Liver (tissue), 8 donors: ENCODE measurements at regions not wholly inside any gene's neighbourhood (a gene's known extent, or its start where the extent isn't known, plus 50 kb on each side); places are given as distances from the start of the nearest gene placed in this dataset.

Source experiments
- DNase-seq: peaks from one replicate; pipeline ENCODE4 v3.0.0-alpha.2; 2017; ENCODE audit warnings: low spot score
- H3K27ac ChIP-seq, 2 donors: one replicate each; pipeline ENCODE4 v1.7.0; 2013; ENCODE audit warnings: inconsistent platforms in 2 of 2, low read length in 2 of 2, control low read depth in 1 of 2, low read depth in 1 of 2, mild to moderate bottlenecking in 1 of 2
- H3K27me3 ChIP-seq, 4 donors: one replicate each; pipeline versions ENCODE4 v1.6.1 to v1.7.0; 2013; ENCODE audit warnings: low read length in 3 of 4, inconsistent platforms in 1 of 4, mild to moderate bottlenecking in 1 of 4, moderate library complexity in 1 of 4; ENCODE audit not compliant: control insufficient read depth in 4 of 4, insufficient read depth in 4 of 4
- H3K36me3 ChIP-seq, 4 donors: one replicate each; pipeline versions ENCODE4 v1.6.1 to v1.7.0; 2013; ENCODE audit warnings: low read length in 3 of 4, mild to moderate bottlenecking in 3 of 4, low read depth in 1 of 4, moderate library complexity in 1 of 4; ENCODE audit not compliant: control insufficient read depth in 4 of 4, insufficient read depth in 3 of 4
- H3K4me1 ChIP-seq, 4 donors: one replicate each; pipeline versions ENCODE4 v1.6.1 to v1.7.0; 2013; ENCODE audit warnings: low read length in 3 of 4, mild to moderate bottlenecking in 3 of 4, moderate library complexity in 1 of 4; ENCODE audit not compliant: control insufficient read depth in 4 of 4, insufficient read depth in 4 of 4
- H3K4me3 ChIP-seq, 3 donors: one replicate each; pipeline versions ENCODE4 v1.6.1 to v1.7.0; 2013; ENCODE audit warnings: low read length in 3 of 3, control low read depth in 1 of 3, low read depth in 1 of 3, mild to moderate bottlenecking in 1 of 3
- H3K9ac ChIP-seq, 2 donors: one replicate each; pipeline ENCODE4 v1.7.0; 2013; ENCODE audit warnings: low read length in 2 of 2, mild to moderate bottlenecking in 2 of 2, moderate library complexity in 2 of 2, control low read depth in 1 of 2, low read depth in 1 of 2
- H3K9me3 ChIP-seq, 4 donors: one replicate each; pipeline versions ENCODE4 v1.6.1 to v1.7.0; 2013; ENCODE audit warnings: low read length in 3 of 4; ENCODE audit not compliant: control insufficient read depth in 4 of 4
- EGR1 ChIP-seq, 2 donors: IDR thresholded peaks; 2 replicates each; pipeline ENCODE4 v1.6.1; 2016 to 2018; ENCODE audit warnings: antibody characterized with exemption in 2 of 2, low read depth in 2 of 2
- FOXA1 ChIP-seq: IDR thresholded peaks from 2 replicates; pipeline ENCODE4 v1.6.1; 2016; ENCODE audit warnings: antibody characterized with exemption
- FOXA2 ChIP-seq: IDR thresholded peaks from 2 replicates; pipeline ENCODE4 v1.6.1; 2016; ENCODE audit warnings: antibody characterized with exemption
- GABPA ChIP-seq, 2 donors: IDR thresholded peaks in 1 of 2; conservative IDR thresholded peaks in 1 of 2; 2 replicates each; pipeline ENCODE4 v1.6.1; 2016; ENCODE audit warnings: antibody characterized with exemption in 2 of 2, mild to moderate bottlenecking in 1 of 2, moderate library complexity in 1 of 2
- HNF4A ChIP-seq, 2 donors: conservative IDR thresholded peaks; 2 replicates each; pipeline ENCODE4 v1.6.1; 2016; ENCODE audit warnings: antibody characterized with exemption in 2 of 2, mild to moderate bottlenecking in 2 of 2
- HNF4G ChIP-seq: IDR thresholded peaks from 2 replicates; pipeline ENCODE4 v1.6.1; 2016; ENCODE audit warnings: antibody characterized with exemption
- NR2F2 ChIP-seq: IDR thresholded peaks from 2 replicates; pipeline ENCODE4 v1.6.1; 2016; ENCODE audit warnings: antibody characterized with exemption
- RAD21 ChIP-seq, 2 donors: IDR thresholded peaks; 2 replicates each; pipeline ENCODE4 v1.6.1; 2016; ENCODE audit warnings: antibody characterized with exemption in 2 of 2, mild to moderate bottlenecking in 2 of 2
- RXRA ChIP-seq, 2 donors: IDR thresholded peaks; 2 replicates each; pipeline ENCODE4 v1.6.1; 2017 to 2018; ENCODE audit warnings: antibody characterized with exemption in 2 of 2, mild to moderate bottlenecking in 1 of 2
- TAF1 ChIP-seq: conservative IDR thresholded peaks from 2 replicates; pipeline ENCODE4 v1.6.1; 2016; ENCODE audit warnings: antibody characterized with exemption, mild to moderate bottlenecking
- YY1 ChIP-seq: IDR thresholded peaks from 2 replicates; pipeline ENCODE4 v1.6.1; 2016; ENCODE audit warnings: antibody characterized with exemption, mild to moderate bottlenecking
- WGBS: extraction: QIAGEN DNeasy Blood & Tissue Kit; methylation state at CpG from one replicate; pipeline ENCODE4 v1.1.7; 2013; 5-methylcytosine and 5-hydroxymethylcytosine counted together
- TF ChIP-seq, protein P1 (sequence below): IDR thresholded peaks from 2 replicates; pipeline ENCODE4 v1.6.1; 2016; ENCODE audit warnings: antibody characterized with exemption
- TF ChIP-seq, protein P2 (sequence below): fragments of 150-350 bp; IDR thresholded peaks from 2 replicates; pipeline ENCODE4 v1.5.1; 2017; ENCODE audit warnings: improper control_type of control experiment, low read depth, low read length; ENCODE audit not compliant: missing input control
- TF ChIP-seq, protein P3 (sequence below): IDR thresholded peaks from 2 replicates; pipeline ENCODE4 v1.6.1; 2016; ENCODE audit warnings: antibody characterized with exemption
- TF ChIP-seq, protein P4 (sequence below): IDR thresholded peaks from 2 replicates; pipeline ENCODE4 v1.6.1; 2016; ENCODE audit warnings: antibody characterized with exemption
- TF ChIP-seq, protein P5 (sequence below): IDR thresholded peaks from 2 replicates; pipeline ENCODE4 v1.6.1; 2016; ENCODE audit warnings: antibody characterized with exemption, mild to moderate bottlenecking
- donor health status: healthy.
- donor health status: healthy.
- donor health status: healthy.
- donor health status: healthy.
- donor health status: healthy.

DNA sequence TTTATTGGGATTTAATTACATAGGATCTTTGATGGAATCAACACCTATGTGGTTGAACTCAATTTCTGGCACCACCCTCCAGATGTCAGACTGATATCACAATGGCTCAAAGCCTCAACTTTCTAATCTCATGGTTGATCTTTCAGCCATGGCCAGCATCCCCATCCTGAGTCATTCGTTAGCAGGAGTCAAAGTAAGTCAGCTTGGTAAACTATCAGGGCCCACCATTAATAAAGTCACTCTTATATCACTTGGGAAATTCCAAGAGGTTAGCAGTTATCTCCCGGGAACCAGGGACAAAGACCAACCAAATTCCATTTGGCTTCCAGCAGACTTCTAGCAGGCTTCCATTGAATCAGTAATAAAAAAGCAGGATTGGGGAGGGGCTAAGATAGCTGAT, 50.7 kb upstream of the TNFSF4 start:
- no peak overlapping the region for H3K4me3 ChIP-seq
- peaks cover 0 to 5% (median 0%) of the 10 kb centered on the region in 4 donors for H3K9me3 ChIP-seq
- TF ChIP-seq YY1 (no peak), HNF4A (conservative IDR thresholded peaks at IDR 0.05) (no peak), HNF4G (no peak), TAF1 (no peak), RXRA (IDR thresholded peaks at IDR 0.05) (no peak), RAD21 (IDR thresholded peaks at IDR 0.05) (no peak), FOXA2 (no peak), EGR1 (IDR thresholded peaks at IDR 0.05; ENCODE audit: low read depth in 2 of 2) (no peak), NR2F2 (no peak), FOXA1 (no peak), GABPA (IDR thresholded peaks at IDR 0.05 in 1 of 2, conservative IDR thresholded peaks at IDR 0.05 in 1 of 2) (no peak)
- TF ChIP-seq, protein P1, sequence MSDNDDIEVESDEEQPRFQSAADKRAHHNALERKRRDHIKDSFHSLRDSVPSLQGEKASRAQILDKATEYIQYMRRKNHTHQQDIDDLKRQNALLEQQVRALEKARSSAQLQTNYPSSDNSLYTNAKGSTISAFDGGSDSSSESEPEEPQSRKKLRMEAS: no peak
- TF ChIP-seq, protein P2, sequence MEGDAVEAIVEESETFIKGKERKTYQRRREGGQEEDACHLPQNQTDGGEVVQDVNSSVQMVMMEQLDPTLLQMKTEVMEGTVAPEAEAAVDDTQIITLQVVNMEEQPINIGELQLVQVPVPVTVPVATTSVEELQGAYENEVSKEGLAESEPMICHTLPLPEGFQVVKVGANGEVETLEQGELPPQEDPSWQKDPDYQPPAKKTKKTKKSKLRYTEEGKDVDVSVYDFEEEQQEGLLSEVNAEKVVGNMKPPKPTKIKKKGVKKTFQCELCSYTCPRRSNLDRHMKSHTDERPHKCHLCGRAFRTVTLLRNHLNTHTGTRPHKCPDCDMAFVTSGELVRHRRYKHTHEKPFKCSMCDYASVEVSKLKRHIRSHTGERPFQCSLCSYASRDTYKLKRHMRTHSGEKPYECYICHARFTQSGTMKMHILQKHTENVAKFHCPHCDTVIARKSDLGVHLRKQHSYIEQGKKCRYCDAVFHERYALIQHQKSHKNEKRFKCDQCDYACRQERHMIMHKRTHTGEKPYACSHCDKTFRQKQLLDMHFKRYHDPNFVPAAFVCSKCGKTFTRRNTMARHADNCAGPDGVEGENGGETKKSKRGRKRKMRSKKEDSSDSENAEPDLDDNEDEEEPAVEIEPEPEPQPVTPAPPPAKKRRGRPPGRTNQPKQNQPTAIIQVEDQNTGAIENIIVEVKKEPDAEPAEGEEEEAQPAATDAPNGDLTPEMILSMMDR: no peak
- TF ChIP-seq, protein P3, sequence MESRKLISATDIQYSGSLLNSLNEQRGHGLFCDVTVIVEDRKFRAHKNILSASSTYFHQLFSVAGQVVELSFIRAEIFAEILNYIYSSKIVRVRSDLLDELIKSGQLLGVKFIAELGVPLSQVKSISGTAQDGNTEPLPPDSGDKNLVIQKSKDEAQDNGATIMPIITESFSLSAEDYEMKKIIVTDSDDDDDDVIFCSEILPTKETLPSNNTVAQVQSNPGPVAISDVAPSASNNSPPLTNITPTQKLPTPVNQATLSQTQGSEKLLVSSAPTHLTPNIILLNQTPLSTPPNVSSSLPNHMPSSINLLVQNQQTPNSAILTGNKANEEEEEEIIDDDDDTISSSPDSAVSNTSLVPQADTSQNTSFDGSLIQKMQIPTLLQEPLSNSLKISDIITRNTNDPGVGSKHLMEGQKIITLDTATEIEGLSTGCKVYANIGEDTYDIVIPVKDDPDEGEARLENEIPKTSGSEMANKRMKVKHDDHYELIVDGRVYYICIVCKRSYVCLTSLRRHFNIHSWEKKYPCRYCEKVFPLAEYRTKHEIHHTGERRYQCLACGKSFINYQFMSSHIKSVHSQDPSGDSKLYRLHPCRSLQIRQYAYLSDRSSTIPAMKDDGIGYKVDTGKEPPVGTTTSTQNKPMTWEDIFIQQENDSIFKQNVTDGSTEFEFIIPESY: no peak
- TF ChIP-seq, protein P4, sequence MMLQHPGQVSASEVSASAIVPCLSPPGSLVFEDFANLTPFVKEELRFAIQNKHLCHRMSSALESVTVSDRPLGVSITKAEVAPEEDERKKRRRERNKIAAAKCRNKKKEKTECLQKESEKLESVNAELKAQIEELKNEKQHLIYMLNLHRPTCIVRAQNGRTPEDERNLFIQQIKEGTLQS: no peak
- TF ChIP-seq, protein P5, sequence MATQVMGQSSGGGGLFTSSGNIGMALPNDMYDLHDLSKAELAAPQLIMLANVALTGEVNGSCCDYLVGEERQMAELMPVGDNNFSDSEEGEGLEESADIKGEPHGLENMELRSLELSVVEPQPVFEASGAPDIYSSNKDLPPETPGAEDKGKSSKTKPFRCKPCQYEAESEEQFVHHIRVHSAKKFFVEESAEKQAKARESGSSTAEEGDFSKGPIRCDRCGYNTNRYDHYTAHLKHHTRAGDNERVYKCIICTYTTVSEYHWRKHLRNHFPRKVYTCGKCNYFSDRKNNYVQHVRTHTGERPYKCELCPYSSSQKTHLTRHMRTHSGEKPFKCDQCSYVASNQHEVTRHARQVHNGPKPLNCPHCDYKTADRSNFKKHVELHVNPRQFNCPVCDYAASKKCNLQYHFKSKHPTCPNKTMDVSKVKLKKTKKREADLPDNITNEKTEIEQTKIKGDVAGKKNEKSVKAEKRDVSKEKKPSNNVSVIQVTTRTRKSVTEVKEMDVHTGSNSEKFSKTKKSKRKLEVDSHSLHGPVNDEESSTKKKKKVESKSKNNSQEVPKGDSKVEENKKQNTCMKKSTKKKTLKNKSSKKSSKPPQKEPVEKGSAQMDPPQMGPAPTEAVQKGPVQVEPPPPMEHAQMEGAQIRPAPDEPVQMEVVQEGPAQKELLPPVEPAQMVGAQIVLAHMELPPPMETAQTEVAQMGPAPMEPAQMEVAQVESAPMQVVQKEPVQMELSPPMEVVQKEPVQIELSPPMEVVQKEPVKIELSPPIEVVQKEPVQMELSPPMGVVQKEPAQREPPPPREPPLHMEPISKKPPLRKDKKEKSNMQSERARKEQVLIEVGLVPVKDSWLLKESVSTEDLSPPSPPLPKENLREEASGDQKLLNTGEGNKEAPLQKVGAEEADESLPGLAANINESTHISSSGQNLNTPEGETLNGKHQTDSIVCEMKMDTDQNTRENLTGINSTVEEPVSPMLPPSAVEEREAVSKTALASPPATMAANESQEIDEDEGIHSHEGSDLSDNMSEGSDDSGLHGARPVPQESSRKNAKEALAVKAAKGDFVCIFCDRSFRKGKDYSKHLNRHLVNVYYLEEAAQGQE: no peak
- H3K27ac ChIP-seq: no peak overlapping the region
- no peak for DNase-seq
- 96% methylated on average over 2 of the region's 2 CpGs for WGBS
- H3K27me3 ChIP-seq: no peaks in the 10 kb centered on the region
- H3K4me1 ChIP-seq: no peaks in the 10 kb centered on the region
- no peak overlapping the region for H3K9ac ChIP-seq
- no peaks in the 10 kb centered on the region for H3K36me3 ChIP-seq
